ENCODE measurements at regions not wholly inside any gene's neighbourhood (a gene's known extent, or its start where the extent isn't known, plus 50 kb on each side); places are given as distances from the start of the nearest gene placed in this dataset.
A peak's percentile ranks its signal among the peaks of the same experiment; 100 is the strongest.
"Not testable (repeated sequence)": the region's sequence is repeated elsewhere in the genome, so short reads cannot be mapped to it uniquely, and the experiment has no call there.

DNA sequence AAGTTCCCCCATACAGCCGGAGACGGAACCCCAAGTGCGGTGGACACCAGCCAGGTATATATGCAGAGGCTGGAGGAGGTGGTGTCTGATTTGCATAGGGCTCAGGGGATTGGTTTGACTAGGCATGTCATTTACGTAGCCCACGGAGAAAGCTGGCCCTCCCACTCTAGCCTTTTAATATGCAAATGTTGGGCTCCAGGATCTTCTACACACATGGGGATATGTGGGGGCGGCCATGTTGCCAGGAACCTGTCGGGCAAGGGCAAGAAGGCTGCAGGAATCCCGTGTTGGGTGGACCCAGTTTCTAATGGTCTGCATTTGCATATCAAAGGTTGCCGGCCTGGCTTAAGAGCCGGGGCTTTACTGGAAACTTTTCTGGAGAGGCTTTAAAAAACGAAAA lies 57.4 kb downstream of the FTHL17 start:
- not testable (repeated sequence) for H3K9me3 Mint-ChIP-seq, H3K27me3 Mint-ChIP-seq, H3K4me1 Mint-ChIP-seq, H3K27ac Mint-ChIP-seq, H3K4me3 Mint-ChIP-seq, H3K36me3 Mint-ChIP-seq

- no peak overlapping the region for H3K27ac Mint-ChIP-seq
- no peaks in the 10 kb centered on the region for H3K36me3 Mint-ChIP-seq
- H3K27me3 Mint-ChIP-seq: no peaks in the 10 kb centered on the region
- H3K4me1 Mint-ChIP-seq: no peaks in the 10 kb centered on the region
- no peak overlapping the region for H3K4me3 Mint-ChIP-seq
- no peaks in the 10 kb centered on the region for H3K9me3 Mint-ChIP-seq
These were observed 59.3 kb downstream of the FTHL17 start for GRCh38 chrX:31012509-31013025.

GRCh38 chrX:31007321-31007720 lies 64.5 kb downstream of the FTHL17 start:
- Mint-ChIP-seq H3K36me3 (no peaks in the 10 kb centered on the region), H3K27me3 (no peaks in the 10 kb centered on the region)

GRCh38 chrX:31006027-31006426 lies 65.8 kb downstream of the FTHL17 start:
- H3K4me3 Mint-ChIP-seq: no peak overlapping the region
- no peaks in the 10 kb centered on the region for H3K27me3 Mint-ChIP-seq
- no peaks in the 10 kb centered on the region for H3K4me1 Mint-ChIP-seq
- no peaks in the 10 kb centered on the region for H3K36me3 Mint-ChIP-seq
- H3K9me3 Mint-ChIP-seq: no peaks in the 10 kb centered on the region
- no peak overlapping the region for H3K27ac Mint-ChIP-seq

More at GRCh38 chrX:31007321-31007720, 64.5 kb downstream of the FTHL17 start:
- Mint-ChIP-seq H3K9me3 (no peaks in the 10 kb centered on the region), H3K27ac (no peak overlapping the region), H3K4me3 (no peak overlapping the region), H3K4me1 (no peaks in the 10 kb centered on the region)

GRCh38 chrX:30997411-30997810 lies 74.4 kb downstream of the FTHL17 start:
- no peak overlapping the region for H3K4me3 Mint-ChIP-seq
- no peak overlapping the region for H3K27ac Mint-ChIP-seq
- no peaks in the 10 kb centered on the region for H3K4me1 Mint-ChIP-seq
- H3K27me3 Mint-ChIP-seq: no peaks in the 10 kb centered on the region
- no peaks in the 10 kb centered on the region for H3K36me3 Mint-ChIP-seq
- no peaks in the 10 kb centered on the region for H3K9me3 Mint-ChIP-seq

DNA sequence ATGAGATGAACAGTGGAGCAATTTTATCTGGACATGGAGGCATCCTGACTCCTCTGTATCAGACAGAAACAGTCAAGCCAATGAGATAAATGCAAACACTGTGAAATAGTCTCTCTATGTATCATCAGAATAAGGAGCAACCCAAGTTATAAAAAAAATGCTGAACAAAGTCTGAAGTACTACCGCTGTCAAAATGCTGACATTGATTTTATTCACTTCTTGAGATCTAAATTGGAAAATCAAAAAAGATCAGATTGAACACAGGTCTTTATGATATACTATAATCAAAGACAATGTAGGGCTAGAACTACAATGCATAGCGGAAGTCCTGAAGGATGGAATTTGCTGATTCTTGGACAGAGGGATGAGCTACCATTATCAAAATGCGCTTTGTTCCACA lies 76.1 kb downstream of the FTHL17 start:
- H3K4me3 Mint-ChIP-seq: no peak overlapping the region
- H3K27ac Mint-ChIP-seq: no peak overlapping the region
- H3K36me3 Mint-ChIP-seq: no peaks in the 10 kb centered on the region
- H3K9me3 Mint-ChIP-seq: no peaks in the 10 kb centered on the region
- no peaks in the 10 kb centered on the region for H3K27me3 Mint-ChIP-seq
- no peaks in the 10 kb centered on the region for H3K4me1 Mint-ChIP-seq

- no peaks in the 10 kb centered on the region for H3K9me3 Mint-ChIP-seq
- H3K27me3 Mint-ChIP-seq: no peaks in the 10 kb centered on the region
- H3K36me3 Mint-ChIP-seq: no peaks in the 10 kb centered on the region
- no peak overlapping the region for H3K27ac Mint-ChIP-seq
- H3K4me1 Mint-ChIP-seq: no peaks in the 10 kb centered on the region
- H3K4me3 Mint-ChIP-seq: no peak overlapping the region
These were observed 76.7 kb downstream of the FTHL17 start for GRCh38 chrX:30995060-30995700.

DNA sequence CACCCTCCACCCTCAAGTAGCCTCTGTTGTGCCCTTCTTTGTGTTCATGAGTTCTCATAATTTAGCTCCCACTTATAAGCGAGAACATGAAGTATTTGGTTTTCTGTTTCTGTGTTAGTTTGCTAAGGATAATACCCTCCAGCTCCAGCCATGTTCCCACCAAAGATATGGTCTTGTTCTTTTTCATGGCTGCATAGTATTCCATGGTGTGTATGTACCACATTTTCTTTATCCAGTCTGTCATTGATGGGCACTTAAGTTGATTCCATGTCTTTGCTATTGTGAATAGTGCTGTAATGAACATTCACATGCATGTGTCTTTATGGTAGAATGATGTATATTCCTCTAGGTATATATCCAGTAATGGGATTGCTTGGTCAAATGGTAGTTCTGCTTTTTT lies 77.8 kb downstream of the FTHL17 start:
- H3K9me3 Mint-ChIP-seq, H3K4me1 Mint-ChIP-seq, H3K27me3 Mint-ChIP-seq, H3K4me3 Mint-ChIP-seq, H3K36me3 Mint-ChIP-seq, H3K27ac Mint-ChIP-seq: not testable (repeated sequence)

- H3K4me3 Mint-ChIP-seq: no peak overlapping the region
- H3K27ac Mint-ChIP-seq: no peak overlapping the region
- no peaks in the 10 kb centered on the region for H3K27me3 Mint-ChIP-seq
- no peaks in the 10 kb centered on the region for H3K36me3 Mint-ChIP-seq
- H3K4me1 Mint-ChIP-seq: no peaks in the 10 kb centered on the region
- H3K9me3 Mint-ChIP-seq: no peaks in the 10 kb centered on the region
These were observed 79.4 kb downstream of the FTHL17 start for GRCh38 chrX:30992381-30992904.

DNA sequence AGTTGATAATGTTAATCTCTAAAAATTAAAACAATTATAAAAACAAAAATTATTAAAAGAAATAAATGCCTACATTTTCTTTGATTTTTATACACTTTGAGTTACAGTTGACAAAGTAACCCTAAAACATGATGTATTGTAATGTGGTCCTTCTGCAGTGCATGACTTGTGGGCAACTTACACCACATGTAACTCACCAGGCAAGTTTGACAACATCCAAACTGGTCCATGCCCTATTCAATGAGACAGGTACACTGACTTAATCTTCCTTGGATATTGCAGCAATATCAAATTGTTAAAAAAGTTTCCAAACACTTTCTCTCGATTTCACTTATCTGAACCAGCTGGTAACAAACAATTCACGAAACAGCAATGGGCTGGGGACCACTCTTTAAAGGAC lies 81.5 kb downstream of the FTHL17 start:
- H3K9me3 Mint-ChIP-seq: no peaks in the 10 kb centered on the region
- no peaks in the 10 kb centered on the region for H3K36me3 Mint-ChIP-seq
- H3K27me3 Mint-ChIP-seq: no peaks in the 10 kb centered on the region
- H3K27ac Mint-ChIP-seq: no peak overlapping the region
- H3K4me1 Mint-ChIP-seq: no peaks in the 10 kb centered on the region
- no peak overlapping the region for H3K4me3 Mint-ChIP-seq

- Mint-ChIP-seq H3K27me3 (no peaks in the 10 kb centered on the region), H3K9me3 (no peaks in the 10 kb centered on the region), H3K36me3 (no peaks in the 10 kb centered on the region), H3K4me3 (no peak overlapping the region), H3K27ac (no peak overlapping the region), H3K4me1 (no peaks in the 10 kb centered on the region)
These were observed 89.4 kb downstream of the FTHL17 start for GRCh38 chrX:30982467-30982866.

DNA sequence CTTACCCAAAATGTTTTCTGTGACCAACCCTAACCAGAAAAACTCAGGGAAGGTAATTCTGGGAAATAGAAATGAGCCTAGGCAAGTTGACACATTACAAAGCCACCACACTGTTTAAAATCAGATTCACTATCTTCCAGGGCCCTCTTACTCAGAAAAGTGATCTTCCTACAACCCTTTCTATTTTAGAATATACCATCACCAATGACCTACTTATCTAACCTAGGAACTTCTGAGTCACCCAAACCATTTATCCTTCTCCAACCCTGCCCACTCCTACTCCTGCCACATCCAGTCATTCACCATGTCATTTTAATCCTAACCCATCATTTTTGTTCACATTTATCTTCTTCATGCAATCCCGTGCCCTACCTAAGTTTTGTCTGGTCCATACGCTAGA lies 89.9 kb downstream of the FTHL17 start:
- H3K4me1 Mint-ChIP-seq: no peaks in the 10 kb centered on the region
- H3K27ac Mint-ChIP-seq: no peak overlapping the region
- no peaks in the 10 kb centered on the region for H3K27me3 Mint-ChIP-seq

DNA sequence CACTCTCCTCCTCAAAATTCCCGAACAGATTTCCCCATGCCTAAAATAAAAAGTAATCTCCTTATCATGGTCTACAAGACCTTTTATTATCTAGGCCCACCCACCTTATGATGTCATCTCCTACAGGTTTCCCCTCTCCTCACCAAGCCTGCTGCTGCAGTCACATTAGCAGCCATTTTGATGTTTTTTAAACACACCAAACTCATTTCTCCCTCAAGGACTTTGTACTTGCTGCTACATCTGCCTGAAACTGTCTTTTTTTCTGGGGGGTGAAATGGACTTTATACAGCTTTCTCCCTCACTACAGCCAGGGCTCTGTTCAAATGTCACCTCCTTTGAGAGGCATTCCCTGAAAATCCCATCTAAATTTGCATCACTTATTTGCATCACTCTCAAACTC lies 90.2 kb upstream of the TAB3 start:
- Mint-ChIP-seq H3K36me3 (no peaks in the 10 kb centered on the region), H3K4me1 (peaks cover 2% of the 10 kb centered on the region), H3K9me3 (no peaks in the 10 kb centered on the region), H3K4me3 (no peak overlapping the region), H3K27me3 (no peaks in the 10 kb centered on the region), H3K27ac (no peak overlapping the region)

More for the DNA sequence above, 89.9 kb downstream of the FTHL17 start:
- Mint-ChIP-seq H3K4me3 (no peak overlapping the region), H3K36me3 (no peaks in the 10 kb centered on the region), H3K9me3 (no peaks in the 10 kb centered on the region)

GRCh38 chrX:30975467-30975866 lies 86.4 kb upstream of the TAB3 start:
- no peaks in the 10 kb centered on the region for H3K27me3 Mint-ChIP-seq
- no peaks in the 10 kb centered on the region for H3K9me3 Mint-ChIP-seq
- no peak overlapping the region for H3K4me3 Mint-ChIP-seq
- peaks cover 15% of the 10 kb centered on the region for H3K4me1 Mint-ChIP-seq
- no peak overlapping the region for H3K27ac Mint-ChIP-seq
- no peaks in the 10 kb centered on the region for H3K36me3 Mint-ChIP-seq

DNA sequence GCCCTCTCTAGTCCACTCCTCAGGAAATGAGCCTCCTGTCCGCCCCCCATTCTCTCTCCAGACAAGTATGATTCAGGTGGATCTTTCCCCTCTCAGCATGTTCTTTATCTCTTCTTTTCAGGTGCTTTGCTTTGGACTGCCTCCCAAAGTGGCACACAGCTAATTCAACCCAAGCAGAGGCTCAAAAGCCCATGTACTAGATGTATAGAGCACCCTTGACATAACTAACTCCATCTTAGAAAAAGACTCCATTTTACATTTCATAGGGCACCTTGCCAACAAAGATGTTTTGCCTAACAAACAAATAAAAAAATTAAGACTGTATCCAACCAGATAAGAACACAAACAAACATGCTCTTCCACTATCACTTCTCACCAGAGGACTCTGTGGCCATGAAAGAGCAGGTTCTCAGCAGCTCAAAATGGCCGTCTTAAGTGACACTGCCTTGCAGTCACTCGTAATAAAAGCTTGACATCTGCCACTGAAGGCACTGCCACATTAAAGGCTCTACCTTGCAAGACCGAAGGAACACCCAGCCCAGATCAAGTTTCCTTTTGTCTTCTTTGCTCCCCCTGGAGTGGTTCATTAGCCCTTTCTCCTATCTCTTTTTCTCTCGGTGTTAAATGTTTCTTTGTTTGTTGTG lies 84.9 kb upstream of the TAB3 start:
- Mint-ChIP-seq H3K27me3 (no peaks in the 10 kb centered on the region), H3K36me3 (no peaks in the 10 kb centered on the region), H3K9me3 (no peaks in the 10 kb centered on the region), H3K4me1 (peaks cover 15% of the 10 kb centered on the region), H3K4me3 (no peak overlapping the region), H3K27ac (no peak overlapping the region)

- peak overlapping the region; percentile 86 for H3K4me3 Mint-ChIP-seq
- no peaks in the 10 kb centered on the region for H3K36me3 Mint-ChIP-seq
- peaks cover 15% of the 10 kb centered on the region for H3K4me1 Mint-ChIP-seq
- H3K9me3 Mint-ChIP-seq: no peaks in the 10 kb centered on the region
- no peaks in the 10 kb centered on the region for H3K27me3 Mint-ChIP-seq
- no peak overlapping the region for H3K27ac Mint-ChIP-seq
These were observed 82.9 kb upstream of the TAB3 start for GRCh38 chrX:30971774-30972603.
